Ectodermal cell (in vitro differentiated cells): ENCODE measurements at regions not wholly inside any gene's neighbourhood (a gene's known extent, or its start where the extent isn't known, plus 50 kb on each side); places are given as distances from the start of the nearest gene placed in this dataset.

Source experiments
- H3K27ac ChIP-seq: 2 replicates; pipeline ENCODE4 v1.7.0; 2013; ENCODE audit warnings: mild to moderate bottlenecking, low read depth, low read length; ENCODE audit not compliant: insufficient read depth, poor library complexity, severe bottlenecking
- H3K27me3 ChIP-seq: 2 replicates; pipeline ENCODE4 v1.7.0; 2013; ENCODE audit warnings: mild to moderate bottlenecking, low read length; ENCODE audit not compliant: insufficient read depth, control insufficient read depth, poor library complexity, severe bottlenecking
- H3K36me3 ChIP-seq: one replicate; pipeline ENCODE4 v1.7.0; 2013; ENCODE audit warnings: low read length; ENCODE audit not compliant: control insufficient read depth, insufficient read depth
- H3K4me1 ChIP-seq: one replicate; pipeline ENCODE4 v1.7.0; 2013; ENCODE audit warnings: low read length; ENCODE audit not compliant: control insufficient read depth, insufficient read depth
- H3K4me3 ChIP-seq: 2 replicates; pipeline ENCODE4 v1.7.0; 2013; ENCODE audit warnings: low read depth, low read length, control low read depth; ENCODE audit not compliant: insufficient read depth
- H3K9me3 ChIP-seq: 2 replicates; pipeline ENCODE4 v1.7.0; 2013; ENCODE audit warnings: mild to moderate bottlenecking, low read length, moderate library complexity; ENCODE audit not compliant: control insufficient read depth
- WGBS, 2 experiments: methylation state at CpG; one replicate each; pipeline ENCODE4 v1.1.7; 2013; ENCODE audit warnings: missing lambda C conversion rate in 2 of 2; 5-methylcytosine and 5-hydroxymethylcytosine counted together

DNA sequence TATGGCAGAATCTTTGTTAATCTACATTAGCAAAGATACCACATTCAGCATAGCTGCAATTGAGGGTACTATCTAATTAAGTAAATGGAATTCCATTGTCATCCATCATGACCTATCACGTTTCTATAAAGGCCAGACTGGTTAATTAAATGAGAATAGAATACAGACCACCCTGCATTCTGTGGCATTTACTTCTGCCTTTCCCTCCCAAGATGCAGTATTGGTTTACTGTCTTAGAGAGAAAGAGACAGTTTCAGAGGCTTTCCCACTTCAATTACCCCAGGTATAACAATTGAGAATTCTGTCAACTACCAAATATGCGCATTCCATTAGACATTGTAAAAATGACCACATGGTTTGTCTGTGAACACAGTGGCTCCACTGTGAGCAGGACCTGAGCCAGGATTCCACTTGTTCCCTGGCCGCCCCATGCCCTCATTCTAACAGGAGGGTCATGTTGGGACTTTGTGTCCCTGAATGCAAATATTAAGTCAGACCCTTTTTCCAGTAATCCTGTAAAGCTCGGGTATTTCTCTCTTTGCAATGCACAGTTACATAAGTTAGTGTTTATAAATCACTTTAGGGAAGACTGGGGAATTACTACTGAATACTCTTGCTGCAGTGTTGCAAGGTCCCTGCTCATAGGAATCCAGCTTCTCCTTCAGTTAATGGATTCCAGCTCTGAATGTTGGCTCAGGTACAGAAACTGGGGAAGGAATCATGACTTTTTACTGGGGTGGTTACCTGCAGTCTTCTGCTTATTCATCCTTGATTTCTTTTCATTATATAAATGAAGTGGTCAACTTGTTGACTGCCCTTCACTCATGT is 261.0 kb downstream of the PDGFC start:
- Histone ChIP-seq H3K4me1 (no peaks in the 10 kb centered on the region), H3K27me3 (no peaks in the 10 kb centered on the region), H3K9me3 (no peaks in the 10 kb centered on the region), H3K27ac (no peak overlapping the region), H3K4me3 (no peak overlapping the region), H3K36me3 (no peaks in the 10 kb centered on the region)
- WGBS, 2 experiments: 84 to 96% methylated on average over 3 to 4 of the region's 4 CpGs

GRCh38 chr4:156705311-156705710 is 266.3 kb downstream of the PDGFC start:
- H3K4me3 ChIP-seq: no peak overlapping the region
- H3K4me1 ChIP-seq: no peaks in the 10 kb centered on the region
- no peaks in the 10 kb centered on the region for H3K36me3 ChIP-seq
- H3K27me3 ChIP-seq: no peaks in the 10 kb centered on the region
- no peaks in the 10 kb centered on the region for H3K9me3 ChIP-seq
- WGBS, 2 experiments: 80 to 82% methylated on average over 1 of the region's 1 CpG
- no peak overlapping the region for H3K27ac ChIP-seq

DNA sequence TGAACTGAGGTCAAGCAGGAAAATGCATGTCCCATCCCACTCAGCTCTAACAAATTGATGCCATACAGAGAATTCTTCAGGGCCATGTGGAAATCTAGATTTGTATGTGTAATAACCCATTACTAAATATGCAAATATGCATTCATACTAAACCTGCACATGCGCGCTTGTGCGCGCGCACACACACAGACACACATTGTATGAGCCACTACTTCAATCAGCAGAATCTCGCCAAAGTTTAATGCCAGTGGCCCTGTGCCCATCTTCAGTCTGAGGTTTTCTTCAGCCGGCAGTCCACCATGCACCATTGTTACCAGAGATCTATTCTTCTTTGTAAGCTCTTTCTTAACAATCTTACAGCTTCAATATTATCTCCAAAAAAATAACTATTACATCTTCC is 276.4 kb downstream of the PDGFC start:
- no peak overlapping the region for H3K27ac ChIP-seq
- H3K9me3 ChIP-seq: no peaks in the 10 kb centered on the region
- no peaks in the 10 kb centered on the region for H3K27me3 ChIP-seq
- no peak overlapping the region for H3K4me3 ChIP-seq
- 87 to 88% methylated on average over 7 of the region's 7 CpGs for WGBS, 2 experiments
- H3K36me3 ChIP-seq: no peaks in the 10 kb centered on the region
- H3K4me1 ChIP-seq: no peaks in the 10 kb centered on the region

GRCh38 chr4:156694413-156694812 is 277.2 kb downstream of the PDGFC start:
- Histone ChIP-seq H3K4me1 (no peaks in the 10 kb centered on the region), H3K9me3 (no peaks in the 10 kb centered on the region), H3K4me3 (no peak overlapping the region), H3K27ac (no peak overlapping the region), H3K27me3 (no peaks in the 10 kb centered on the region), H3K36me3 (no peaks in the 10 kb centered on the region)
- 92 to 93% methylated on average over 3 of the region's 3 CpGs for WGBS, 2 experiments

GRCh38 chr4:156693557-156693956 is 278.0 kb downstream of the PDGFC start:
- no peaks in the 10 kb centered on the region for H3K4me1 ChIP-seq

DNA sequence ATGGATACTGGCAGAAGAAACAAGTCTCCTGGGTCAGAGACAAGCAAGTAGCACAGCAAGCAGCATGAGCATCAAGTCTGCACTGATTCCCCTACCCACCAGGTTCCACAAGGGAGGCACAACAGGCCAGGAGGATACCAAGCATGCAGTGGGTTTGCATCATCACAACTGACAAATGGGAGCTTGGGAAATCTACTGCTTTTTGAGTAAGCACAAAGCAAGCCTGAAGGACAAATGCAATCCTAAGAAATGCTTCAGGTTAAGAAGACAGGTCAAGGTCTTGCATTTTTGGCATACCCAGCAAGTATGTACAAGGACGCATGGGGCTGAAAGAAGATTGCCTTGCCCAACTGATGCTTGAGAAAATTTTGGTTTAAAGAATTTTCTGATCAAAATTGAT is 279.6 kb downstream of the PDGFC start:
- H3K4me3 ChIP-seq: no peak overlapping the region
- no peaks in the 10 kb centered on the region for H3K9me3 ChIP-seq
- 92 to 95% methylated on average over 1 of the region's 1 CpG for WGBS, 2 experiments
- H3K36me3 ChIP-seq: no peaks in the 10 kb centered on the region
- H3K27me3 ChIP-seq: no peaks in the 10 kb centered on the region
- no peak overlapping the region for H3K27ac ChIP-seq
- H3K4me1 ChIP-seq: no peaks in the 10 kb centered on the region

More at GRCh38 chr4:156693557-156693956, 278.0 kb downstream of the PDGFC start:
- 89 to 100% methylated on average over 1 of the region's 1 CpG for WGBS, 2 experiments
- H3K9me3 ChIP-seq: no peaks in the 10 kb centered on the region
- H3K27me3 ChIP-seq: no peaks in the 10 kb centered on the region
- H3K4me3 ChIP-seq: no peak overlapping the region
- no peaks in the 10 kb centered on the region for H3K36me3 ChIP-seq
- H3K27ac ChIP-seq: no peak overlapping the region

GRCh38 chr4:156690572-156690971 is 281.0 kb downstream of the PDGFC start:
- Histone ChIP-seq H3K9me3 (no peaks in the 10 kb centered on the region), H3K4me1 (no peaks in the 10 kb centered on the region), H3K27me3 (no peaks in the 10 kb centered on the region), H3K4me3 (no peak overlapping the region), H3K27ac (no peak overlapping the region), H3K36me3 (no peaks in the 10 kb centered on the region)
- 100% methylated on average over 1 of the region's 2 CpGs; no CpG with 5 or more reads in 1 of the 2 experiments for WGBS, 2 experiments

DNA sequence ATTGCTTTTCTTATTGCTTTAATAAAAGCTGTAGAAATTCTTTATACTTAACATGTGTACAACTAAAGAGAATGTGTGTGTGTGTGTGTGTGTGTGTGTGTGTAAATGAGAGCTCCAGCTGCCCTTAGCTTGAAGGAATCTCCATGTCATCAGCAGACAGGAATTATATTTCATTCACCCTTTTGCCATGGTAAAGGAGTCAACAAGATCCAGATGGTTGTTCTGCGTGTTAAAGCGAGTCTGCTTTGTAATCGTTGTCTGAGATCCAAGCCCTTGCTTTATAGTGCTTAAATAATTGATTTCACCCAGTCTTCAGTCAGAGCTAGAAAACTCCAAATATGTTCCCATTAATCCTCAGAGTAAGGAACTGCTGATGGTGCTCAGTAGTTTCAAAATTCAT is 285.5 kb downstream of the PDGFC start:
- no peak overlapping the region for H3K27ac ChIP-seq
- H3K36me3 ChIP-seq: no peaks in the 10 kb centered on the region
- H3K4me3 ChIP-seq: no peak overlapping the region
- H3K9me3 ChIP-seq: no peaks in the 10 kb centered on the region
- H3K4me1 ChIP-seq: no peaks in the 10 kb centered on the region
- H3K27me3 ChIP-seq: no peaks in the 10 kb centered on the region
- 96 to 100% methylated on average over 3 of the region's 3 CpGs for WGBS, 2 experiments

DNA sequence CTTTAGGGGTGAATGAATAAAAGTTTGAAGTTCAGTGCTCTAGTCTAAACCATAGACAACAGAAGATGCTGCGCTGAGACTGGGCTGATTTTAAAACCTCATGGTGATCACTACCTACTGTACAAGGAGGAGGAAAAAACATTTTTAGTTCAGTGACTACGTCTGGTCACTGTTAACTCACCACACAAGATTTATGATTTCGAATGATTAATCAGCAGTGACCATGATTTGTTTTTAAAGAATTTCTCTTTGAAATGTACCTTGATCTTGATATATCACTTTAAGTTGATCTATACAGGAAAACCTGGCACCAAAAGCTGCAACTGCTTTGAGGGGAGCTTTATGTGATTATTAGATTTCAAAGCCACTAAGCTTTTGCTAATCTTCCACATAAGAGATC is 286.3 kb downstream of the PDGFC start:
- Histone ChIP-seq H3K4me1 (no peaks in the 10 kb centered on the region), H3K9me3 (no peaks in the 10 kb centered on the region), H3K36me3 (no peaks in the 10 kb centered on the region), H3K4me3 (no peak overlapping the region), H3K27ac (no peak overlapping the region), H3K27me3 (no peaks in the 10 kb centered on the region)
- 94 to 100% methylated on average over 1 to 3 of the region's 3 CpGs for WGBS, 2 experiments

- 76 to 81% methylated on average over 4 of the region's 4 CpGs for WGBS, 2 experiments
- Histone ChIP-seq H3K4me3 (no peak overlapping the region), H3K27ac (no peak overlapping the region), H3K36me3 (no peaks in the 10 kb centered on the region), H3K9me3 (no peaks in the 10 kb centered on the region), H3K4me1 (peaks cover 6% of the 10 kb centered on the region), H3K27me3 (no peaks in the 10 kb centered on the region)
These were observed 293.9 kb downstream of the PDGFC start for GRCh38 chr4:156677656-156678055.
